DND-41 (cell line): ENCODE measurements at regions not wholly inside any gene's neighbourhood (a gene's known extent, or its start where the extent isn't known, plus 50 kb on each side); places are given as distances from the start of the nearest gene placed in this dataset.

ENCODE experiments used
- ATAC-seq: fragments of 200-7000 bp; cut with Tn5 transposase; 3 replicates; pipeline ENCODE4 v1.9.1; 2021; ENCODE audit warnings: low read depth; ENCODE audit not compliant: insufficient read depth
- DNase-seq: peaks from one replicate; pipeline ENCODE4 v3.0.0-alpha.2; 2020
- H2AFZ ChIP-seq: 2 replicates; pipeline ENCODE4 v1.6.0; 2012; ENCODE audit warnings: low read depth, low read length
- H3K27ac ChIP-seq: 2 replicates; pipeline ENCODE4 v1.5.1; 2012; ENCODE audit warnings: low read length, inconsistent platforms
- H3K27me3 ChIP-seq: fragments of 200-600 bp; sonication (generic); 2 replicates; pipeline ENCODE4 v1.6.0; 2012; ENCODE audit warnings: low read length, mild to moderate bottlenecking, inconsistent platforms; ENCODE audit not compliant: insufficient read depth, poor library complexity
- H3K36me3 ChIP-seq: 2 replicates; pipeline ENCODE4 v1.5.1; 2012; ENCODE audit warnings: low read length, inconsistent platforms; ENCODE audit not compliant: insufficient read depth
- H3K4me1 ChIP-seq: 2 replicates; pipeline ENCODE4 v1.5.1; 2012; ENCODE audit warnings: mild to moderate bottlenecking, low read length; ENCODE audit not compliant: insufficient read depth
- H3K4me2 ChIP-seq: 2 replicates; pipeline ENCODE4 v1.6.0; 2012; ENCODE audit warnings: mild to moderate bottlenecking, moderate library complexity, low read length, inconsistent platforms; ENCODE audit not compliant: insufficient read depth
- H3K4me3 ChIP-seq, 2 experiments: fragments of 200-600 bp in 1 of 2; shearing (Covaris generic) in 1 of 2; 2 replicates each; pipeline ENCODE4 v1.5.1; 2012 to 2016; ENCODE audit warnings: inconsistent platforms in 2 of 2, low read length in 2 of 2, mild to moderate bottlenecking in 2 of 2, low read depth in 1 of 2, moderate library complexity in 1 of 2
- H3K79me2 ChIP-seq: 2 replicates; pipeline ENCODE4 v1.6.0; 2012; ENCODE audit warnings: low read length, inconsistent platforms; ENCODE audit not compliant: insufficient read depth
- H3K9ac ChIP-seq: 2 replicates; pipeline ENCODE4 v1.6.0; 2012; ENCODE audit warnings: low read depth, mild to moderate bottlenecking, inconsistent platforms, low read length, moderate library complexity
- H3K9me3 ChIP-seq: 2 replicates; pipeline ENCODE4 v1.5.1; 2012; ENCODE audit warnings: low read length, moderate library complexity, mild to moderate bottlenecking, inconsistent platforms; ENCODE audit not compliant: insufficient read depth, severe bottlenecking
- H4K20me1 ChIP-seq: 2 replicates; pipeline ENCODE4 v1.6.0; 2012; ENCODE audit warnings: low read length; ENCODE audit not compliant: insufficient read depth
- CTCF ChIP-seq: IDR thresholded peaks from 2 replicates; pipeline ENCODE4 v1.5.1; 2012; ENCODE audit warnings: borderline replicate concordance, low read length, moderate library complexity, mild to moderate bottlenecking; ENCODE audit not compliant: poor library complexity, severe bottlenecking; ENCODE audit errors: extremely low read depth
- EZH2 ChIP-seq: IDR thresholded peaks from 3 replicates; pipeline ENCODE4 v1.6.1; 2012; ENCODE audit warnings: borderline replicate concordance, low read depth, mild to moderate bottlenecking, moderate library complexity, low read length, inconsistent platforms; ENCODE audit not compliant: severe bottlenecking

- H3K9ac ChIP-seq, result no peak overlapping the region
- H3K4me1 ChIP-seq, result no peaks in the 10 kb centered on the region
- ATAC-seq (no peak), DNase-seq (no peak)
- TF ChIP-seq EZH2, result no peak
- TF ChIP-seq CTCF, result no peak
- no peaks in the 10 kb centered on the region for H3K9me3 ChIP-seq
- no peak overlapping the region for H3K4me3 ChIP-seq
- no peaks in the 10 kb centered on the region for H4K20me1 ChIP-seq
- no peak overlapping the region for H3K27ac ChIP-seq
- no peaks in the 10 kb centered on the region for H3K36me3 ChIP-seq
- H3K79me2 ChIP-seq, result no peaks in the 10 kb centered on the region
- H3K27me3 ChIP-seq, result no peaks in the 10 kb centered on the region
- no peak overlapping the region for H2AFZ ChIP-seq
- H3K4me2 ChIP-seq, result no peak overlapping the region
Measured at GRCh38 chr18:11339188-11339775, 189.9 kb upstream of the PIEZO2 start.

- no peak for DNase-seq
- Histone ChIP-seq H3K9me3 (no peaks in the 10 kb centered on the region), H3K4me2 (no peak overlapping the region), H3K27me3 (no peaks in the 10 kb centered on the region), H3K4me1 (no peaks in the 10 kb centered on the region), H3K4me3 (no peak overlapping the region), H3K36me3 (no peaks in the 10 kb centered on the region), H3K27ac (no peak overlapping the region), H4K20me1 (no peaks in the 10 kb centered on the region), H3K9ac (no peak overlapping the region), H3K79me2 (no peaks in the 10 kb centered on the region), H2AFZ (no peak overlapping the region)
- TF ChIP-seq EZH2 (no peak), CTCF (no peak)
- no peak for ATAC-seq
Measured at GRCh38 chr18:11336241-11336640, 186.9 kb upstream of the PIEZO2 start.

GRCh38 chr18:11327391-11328009, 178.1 kb upstream of the PIEZO2 start:
- H3K27me3 ChIP-seq, result no peaks in the 10 kb centered on the region
- no peak overlapping the region for H3K27ac ChIP-seq
- no peaks in the 10 kb centered on the region for H3K79me2 ChIP-seq
- no peak for TF ChIP-seq EZH2
- no peak for TF ChIP-seq CTCF
- H3K9ac ChIP-seq, result no peak overlapping the region
- H3K4me2 ChIP-seq, result no peak overlapping the region
- no peaks in the 10 kb centered on the region for H4K20me1 ChIP-seq
- H3K9me3 ChIP-seq, result no peaks in the 10 kb centered on the region
- H3K4me1 ChIP-seq, result peaks cover 8% of the 10 kb centered on the region
- no peak overlapping the region for H3K4me3 ChIP-seq
- H2AFZ ChIP-seq, result no peak overlapping the region
- no peak for ATAC-seq
- no peaks in the 10 kb centered on the region for H3K36me3 ChIP-seq
- no peak for DNase-seq
